Kidney epithelial cell (primary cell): ENCODE measurements at regions not wholly inside any gene's neighbourhood (a gene's known extent, or its start where the extent isn't known, plus 50 kb on each side); places are given as distances from the start of the nearest gene placed in this dataset.

Experiments used
- DNase-seq: peaks from one replicate; pipeline ENCODE4 v3.0.0-alpha.2; 2010; ENCODE audit warnings: low read depth
- H3K27me3 ChIP-seq: 2 replicates; pipeline ENCODE4 v1.6.0; 2011; ENCODE audit warnings: low read length; ENCODE audit not compliant: control insufficient read depth, insufficient read depth
- H3K36me3 ChIP-seq: 2 replicates; pipeline ENCODE4 v1.5.1; 2011; ENCODE audit warnings: low read length; ENCODE audit not compliant: control insufficient read depth, insufficient read depth
- H3K4me3 ChIP-seq: 2 replicates; pipeline ENCODE4 v1.5.1; 2011; ENCODE audit warnings: low read depth, mild to moderate bottlenecking, control low read depth, low read length
- TF ChIP-seq, protein P1 (sequence below): IDR thresholded peaks from 2 replicates; pipeline ENCODE4 v1.5.1; 2011; ENCODE audit warnings: mild to moderate bottlenecking, moderate library complexity, low read length, control low read depth, inconsistent platforms; ENCODE audit not compliant: insufficient read depth, poor library complexity, severe bottlenecking

- DNase-seq = no peak
- H3K4me3 ChIP-seq = no peak overlapping the region
- TF ChIP-seq, protein P1, sequence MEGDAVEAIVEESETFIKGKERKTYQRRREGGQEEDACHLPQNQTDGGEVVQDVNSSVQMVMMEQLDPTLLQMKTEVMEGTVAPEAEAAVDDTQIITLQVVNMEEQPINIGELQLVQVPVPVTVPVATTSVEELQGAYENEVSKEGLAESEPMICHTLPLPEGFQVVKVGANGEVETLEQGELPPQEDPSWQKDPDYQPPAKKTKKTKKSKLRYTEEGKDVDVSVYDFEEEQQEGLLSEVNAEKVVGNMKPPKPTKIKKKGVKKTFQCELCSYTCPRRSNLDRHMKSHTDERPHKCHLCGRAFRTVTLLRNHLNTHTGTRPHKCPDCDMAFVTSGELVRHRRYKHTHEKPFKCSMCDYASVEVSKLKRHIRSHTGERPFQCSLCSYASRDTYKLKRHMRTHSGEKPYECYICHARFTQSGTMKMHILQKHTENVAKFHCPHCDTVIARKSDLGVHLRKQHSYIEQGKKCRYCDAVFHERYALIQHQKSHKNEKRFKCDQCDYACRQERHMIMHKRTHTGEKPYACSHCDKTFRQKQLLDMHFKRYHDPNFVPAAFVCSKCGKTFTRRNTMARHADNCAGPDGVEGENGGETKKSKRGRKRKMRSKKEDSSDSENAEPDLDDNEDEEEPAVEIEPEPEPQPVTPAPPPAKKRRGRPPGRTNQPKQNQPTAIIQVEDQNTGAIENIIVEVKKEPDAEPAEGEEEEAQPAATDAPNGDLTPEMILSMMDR = no peak
Observed at GRCh38 chr12:124093297-124093696, 120.3 kb downstream of the ZNF664 start.

DNA sequence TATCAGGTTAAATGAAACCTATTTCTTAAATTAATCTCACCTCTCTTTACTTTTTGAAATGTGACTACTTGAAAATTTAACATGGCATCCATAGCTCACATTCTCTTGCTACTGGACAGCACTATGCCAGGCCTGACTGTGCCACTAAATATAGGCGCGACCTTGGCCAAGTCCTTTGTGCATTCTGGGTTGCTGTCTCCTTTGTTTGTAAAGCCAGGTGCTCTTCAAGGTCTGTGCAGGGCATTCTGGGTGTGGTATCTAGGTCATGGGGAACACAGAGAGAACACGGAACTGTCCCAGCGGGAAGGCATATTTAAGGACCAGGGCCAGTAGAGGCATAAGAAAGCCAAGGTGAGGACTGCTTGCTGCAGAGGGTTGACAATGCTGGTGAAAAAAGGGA is 121.2 kb downstream of the ZNF664 start:
- TF ChIP-seq, protein P1 = no peak
- no peak overlapping the region for H3K4me3 ChIP-seq
- H3K36me3 ChIP-seq = no peaks in the 10 kb centered on the region
- H3K27me3 ChIP-seq = peaks cover 12% of the 10 kb centered on the region
- DNase-seq = no peak

More at GRCh38 chr12:124093297-124093696, 120.3 kb downstream of the ZNF664 start:
- peaks cover 4% of the 10 kb centered on the region for H3K27me3 ChIP-seq
- no peaks in the 10 kb centered on the region for H3K36me3 ChIP-seq

- TF ChIP-seq, protein P1 = no peak
- DNase-seq = no peak
Observed at GRCh38 chr12:124094733-124095132, 121.7 kb downstream of the ZNF664 start.

DNA sequence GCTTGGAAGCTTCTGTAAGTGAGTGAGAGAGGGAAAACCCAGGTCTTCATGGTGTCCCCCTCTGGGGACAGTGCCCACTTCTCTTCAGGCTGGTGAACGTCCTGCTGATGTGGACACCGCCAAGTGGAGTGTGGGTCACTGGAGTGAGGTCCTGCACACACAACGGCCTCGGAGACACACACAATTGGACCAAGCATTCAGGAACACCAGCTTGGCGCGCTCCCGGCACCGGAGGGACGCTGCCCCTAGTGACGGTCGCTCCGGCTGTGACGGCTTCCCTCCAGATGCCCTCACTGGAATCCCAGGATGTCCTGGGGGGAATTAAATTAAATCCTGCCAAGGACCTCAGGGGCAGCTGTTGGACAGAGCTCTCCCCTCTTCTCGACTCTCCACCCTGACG is 123.1 kb downstream of the ZNF664 start:
- H3K27me3 ChIP-seq = peaks cover 12% of the 10 kb centered on the region

More at GRCh38 chr12:124094733-124095132, 121.7 kb downstream of the ZNF664 start:
- Histone ChIP-seq H3K4me3 (no peak overlapping the region), H3K36me3 (no peaks in the 10 kb centered on the region), H3K27me3 (peaks cover 12% of the 10 kb centered on the region)

DNA sequence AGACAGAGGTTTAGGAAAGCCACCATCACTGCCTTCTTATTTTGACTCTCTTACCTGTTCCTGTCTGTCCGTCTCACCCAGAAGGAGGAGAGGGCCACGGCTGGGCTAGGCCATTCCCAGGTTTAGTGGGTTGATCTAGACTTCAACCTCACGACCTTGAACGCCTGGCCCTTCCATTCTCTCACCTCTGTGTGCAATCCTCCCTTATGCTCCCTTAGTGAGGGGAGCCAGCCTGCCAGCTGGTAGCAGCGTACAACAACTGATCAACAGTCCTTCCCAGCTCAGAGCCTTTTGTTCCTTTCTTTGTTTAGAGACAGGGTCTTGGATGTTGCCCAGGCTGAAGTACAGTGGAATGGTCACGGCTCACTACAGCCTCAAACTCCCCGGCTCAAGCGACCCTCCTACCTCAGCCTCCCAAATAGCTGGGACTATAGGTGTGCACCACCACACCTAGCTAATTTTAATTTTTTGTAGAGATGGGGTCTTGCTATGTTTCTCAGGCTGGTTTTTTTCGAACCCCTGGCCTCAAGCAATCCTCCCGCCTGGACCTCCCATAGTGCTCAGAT is 123.9 kb downstream of the ZNF664 start:
- Histone ChIP-seq H3K4me3 (no peak overlapping the region), H3K36me3 (no peaks in the 10 kb centered on the region), H3K27me3 (peaks cover 12% of the 10 kb centered on the region)
- DNase-seq = no peak
- TF ChIP-seq, protein P1 = no peak

More for the DNA sequence above, 123.1 kb downstream of the ZNF664 start:
- DNase-seq = no peak
- Histone ChIP-seq H3K36me3 (no peaks in the 10 kb centered on the region), H3K4me3 (no peak overlapping the region)
- TF ChIP-seq, protein P1 = no peak

GRCh38 chr12:124097701-124098100 is 124.7 kb downstream of the ZNF664 start:
- Histone ChIP-seq H3K4me3 (no peak overlapping the region), H3K36me3 (no peaks in the 10 kb centered on the region), H3K27me3 (peaks cover 12% of the 10 kb centered on the region)
- TF ChIP-seq, protein P1 = no peak
- DNase-seq = no peak
